Effector memory CD4-positive, alpha-beta T cell (primary cell): ENCODE measurements at regions not wholly inside any gene's neighbourhood (a gene's known extent, or its start where the extent isn't known, plus 50 kb on each side); places are given as distances from the start of the nearest gene placed in this dataset.

Experiments
- DNase-seq, 3 donors: peaks; one replicate each; pipeline ENCODE4 v3.0.0-alpha.2; 2020
- H3K27ac ChIP-seq: 2 replicates; pipeline ENCODE4 v1.7.0; 2013; ENCODE audit warnings: mild to moderate bottlenecking, low read length, moderate library complexity; ENCODE audit not compliant: insufficient read depth, poor library complexity, severe bottlenecking
- H3K27me3 ChIP-seq: replicated peaks from 2 replicates; pipeline ENCODE4 v1.7.0; 2013; ENCODE audit warnings: mild to moderate bottlenecking, low read length; ENCODE audit not compliant: insufficient read depth, control insufficient read depth, poor library complexity, severe bottlenecking
- H3K36me3 ChIP-seq: 2 replicates; pipeline ENCODE4 v1.7.0; 2013; ENCODE audit warnings: mild to moderate bottlenecking, low read length, moderate library complexity; ENCODE audit not compliant: control insufficient read depth, insufficient read depth
- H3K4me1 ChIP-seq: 2 replicates; pipeline ENCODE4 v1.7.0; 2013; ENCODE audit warnings: low read length, mild to moderate bottlenecking; ENCODE audit not compliant: control insufficient read depth, insufficient read depth, poor library complexity, severe bottlenecking
- H3K4me3 ChIP-seq: 2 replicates; pipeline ENCODE4 v1.7.0; 2013; ENCODE audit warnings: low read length, low read depth, mild to moderate bottlenecking; ENCODE audit not compliant: insufficient read depth, poor library complexity, severe bottlenecking
- H3K9me3 ChIP-seq: 2 replicates; pipeline ENCODE4 v1.7.0; 2013; ENCODE audit warnings: mild to moderate bottlenecking, low read length, moderate library complexity; ENCODE audit not compliant: control insufficient read depth

- no peak overlapping the region for H3K4me3 ChIP-seq
- H3K36me3 ChIP-seq: no peaks in the 10 kb centered on the region
- no peak for DNase-seq
- H3K4me1 ChIP-seq: no peaks in the 10 kb centered on the region
- peaks cover 7% of the 10 kb centered on the region for H3K27me3 ChIP-seq
- H3K9me3 ChIP-seq: no peaks in the 10 kb centered on the region
- no peak overlapping the region for H3K27ac ChIP-seq
Observed at GRCh38 chr20:1793821-1794220, 101.4 kb upstream of the SIRPA start.

GRCh38 chr20:1792274-1792673, 102.9 kb upstream of the SIRPA start:
- no peak for DNase-seq
- H3K27me3 ChIP-seq: peaks cover 7% of the 10 kb centered on the region
- no peak overlapping the region for H3K4me3 ChIP-seq
- H3K4me1 ChIP-seq: no peaks in the 10 kb centered on the region
- no peak overlapping the region for H3K27ac ChIP-seq
- no peaks in the 10 kb centered on the region for H3K9me3 ChIP-seq
- H3K36me3 ChIP-seq: no peaks in the 10 kb centered on the region

- Histone ChIP-seq H3K27ac (no peak overlapping the region), H3K9me3 (no peaks in the 10 kb centered on the region), H3K4me1 (no peaks in the 10 kb centered on the region), H3K36me3 (no peaks in the 10 kb centered on the region), H3K27me3 (peaks cover 9% of the 10 kb centered on the region), H3K4me3 (no peak overlapping the region)
- no peak for DNase-seq
Observed at GRCh38 chr20:1790386-1790785, 104.8 kb upstream of the SIRPA start.

- Histone ChIP-seq H3K4me3 (no peak overlapping the region), H3K27me3 (peaks cover 13% of the 10 kb centered on the region), H3K27ac (no peak overlapping the region), H3K4me1 (no peaks in the 10 kb centered on the region), H3K36me3 (no peaks in the 10 kb centered on the region), H3K9me3 (no peaks in the 10 kb centered on the region)
- DNase-seq: no peak
Observed at GRCh38 chr20:1788044-1788443, 107.2 kb upstream of the SIRPA start.

- Histone ChIP-seq H3K27ac (no peak overlapping the region), H3K27me3 (peaks cover 9% of the 10 kb centered on the region), H3K9me3 (no peaks in the 10 kb centered on the region), H3K4me3 (no peak overlapping the region), H3K36me3 (no peaks in the 10 kb centered on the region), H3K4me1 (no peaks in the 10 kb centered on the region)
- DNase-seq: no peak
Observed at GRCh38 chr20:1786486-1786885, 108.7 kb upstream of the SIRPA start.

GRCh38 chr20:1784586-1784985, 110.6 kb upstream of the SIRPA start:
- no peak overlapping the region for H3K4me3 ChIP-seq
- H3K27ac ChIP-seq: no peak overlapping the region
- H3K4me1 ChIP-seq: no peaks in the 10 kb centered on the region
- no peaks in the 10 kb centered on the region for H3K36me3 ChIP-seq
- no peak for DNase-seq
- peaks cover 9% of the 10 kb centered on the region for H3K27me3 ChIP-seq
- H3K9me3 ChIP-seq: no peaks in the 10 kb centered on the region

GRCh38 chr20:1783245-1783644, 112.0 kb upstream of the SIRPA start:
- Histone ChIP-seq H3K27ac (no peak overlapping the region), H3K4me1 (no peaks in the 10 kb centered on the region), H3K4me3 (no peak overlapping the region), H3K36me3 (no peaks in the 10 kb centered on the region), H3K9me3 (no peaks in the 10 kb centered on the region), H3K27me3 (peaks cover 9% of the 10 kb centered on the region)
- DNase-seq: no peak

- H3K4me1 ChIP-seq: no peaks in the 10 kb centered on the region
Observed at GRCh38 chr20:1782181-1782580, 113.0 kb upstream of the SIRPA start.

GRCh38 chr20:1779567-1779966, 115.6 kb upstream of the SIRPA start:
- Histone ChIP-seq H3K27me3 (peaks cover 7% of the 10 kb centered on the region), H3K4me1 (peaks cover 8% of the 10 kb centered on the region), H3K27ac (no peak overlapping the region), H3K4me3 (no peak overlapping the region), H3K36me3 (no peaks in the 10 kb centered on the region), H3K9me3 (no peaks in the 10 kb centered on the region)
- no peak for DNase-seq

More at GRCh38 chr20:1782181-1782580, 113.0 kb upstream of the SIRPA start:
- Histone ChIP-seq H3K36me3 (no peaks in the 10 kb centered on the region), H3K4me3 (no peak overlapping the region), H3K27me3 (peaks cover 9% of the 10 kb centered on the region), H3K9me3 (no peaks in the 10 kb centered on the region), H3K27ac (no peak overlapping the region)
- no peak for DNase-seq

GRCh38 chr20:1778338-1778737, 116.9 kb upstream of the SIRPA start:
- H3K36me3 ChIP-seq: no peaks in the 10 kb centered on the region
- H3K4me1 ChIP-seq: peaks cover 8% of the 10 kb centered on the region
- H3K27me3 ChIP-seq: peaks cover 1% of the 10 kb centered on the region
- no peak overlapping the region for H3K27ac ChIP-seq
- DNase-seq: no peak
- no peak overlapping the region for H3K4me3 ChIP-seq
- no peaks in the 10 kb centered on the region for H3K9me3 ChIP-seq

GRCh38 chr20:1777476-1777820, 117.8 kb upstream of the SIRPA start:
- Histone ChIP-seq H3K36me3 (no peaks in the 10 kb centered on the region), H3K27me3 (no peaks in the 10 kb centered on the region), H3K4me3 (peak overlapping the region; percentile 77), H3K4me1 (peaks cover 8% of the 10 kb centered on the region), H3K27ac (no peak overlapping the region), H3K9me3 (no peaks in the 10 kb centered on the region)
- DNase-seq: no peak
